Ascending aorta (tissue), 2 donors: ENCODE measurements at regions not wholly inside any gene's neighbourhood (a gene's known extent, or its start where the extent isn't known, plus 50 kb on each side); places are given as distances from the start of the nearest gene placed in this dataset.
"Not testable (repeated sequence)": the region's sequence is repeated elsewhere in the genome, so short reads cannot be mapped to it uniquely, and the experiment has no call there.

ENCODE experiments used
- DNase-seq, 2 donors: peaks; one replicate each; pipeline ENCODE4 v3.0.0-alpha.2; 2019; ENCODE audit warnings: low spot score in 2 of 2
- H3K27ac ChIP-seq, 2 donors: fragments of 200-600 bp; sonication (generic); one replicate each; pipeline ENCODE4 v1.5.1; 2016 to 2017; ENCODE audit warnings: mild to moderate bottlenecking in 1 of 2
- H3K27me3 ChIP-seq: fragments of 200-600 bp; sonication (generic); one replicate; pipeline ENCODE4 v1.5.1; 2017
- H3K36me3 ChIP-seq, 2 donors: fragments of 200-600 bp; sonication (generic); one replicate each; pipeline ENCODE4 v1.5.1; 2016
- H3K4me1 ChIP-seq, 2 donors: fragments of 200-600 bp; sonication (generic); one replicate each; pipeline ENCODE4 v1.5.1; 2016 to 2017; ENCODE audit warnings: mild to moderate bottlenecking in 1 of 2
- H3K4me3 ChIP-seq, 2 donors: fragments of 200-600 bp; sonication (generic); one replicate each; pipeline ENCODE4 v1.5.1; 2016 to 2017; ENCODE audit warnings: mild to moderate bottlenecking in 1 of 2
- H3K9me3 ChIP-seq, 2 donors: fragments of 200-600 bp; sonication (generic); one replicate each; pipeline ENCODE4 v1.5.1; 2016
- CTCF ChIP-seq, 3 experiments: fragments of 200-600 bp in 2 of 3; fragments of 450-650 bp in 1 of 3; sonication (generic) in 2 of 3; IDR thresholded peaks; one replicate each; pipeline ENCODE4 v1.5.1; 2016 to 2019; ENCODE audit warnings: antibody characterized with exemption in 3 of 3, mild to moderate bottlenecking in 1 of 3, moderate library complexity in 1 of 3
- intact Hi-C: fragments of 100-400 bp; cut with DNase I; formaldehyde crosslinking; loops from one replicate; pipeline ENCODE4 v1.15.1; 2023

GRCh38 chr12:116448165-116448739, 110.9 kb upstream of the MAP1LC3B2 start:
- no peaks in the 10 kb centered on the region for H3K4me1 ChIP-seq
- H3K36me3 ChIP-seq = no peaks in the 10 kb centered on the region
- no peak overlapping the region for H3K4me3 ChIP-seq
- H3K27ac ChIP-seq = no peak overlapping the region
- no peak for DNase-seq
- H3K27me3 ChIP-seq = no peaks in the 10 kb centered on the region
- H3K9me3 ChIP-seq = no peaks in the 10 kb centered on the region
- intact Hi-C loops = no loop called here
- TF ChIP-seq CTCF (IDR thresholded peaks at IDR 0.05) = no peak

GRCh38 chr12:116450406-116450910, 108.7 kb upstream of the MAP1LC3B2 start:
- TF ChIP-seq CTCF (IDR thresholded peaks at IDR 0.05) = no peak
- intact Hi-C loops = no loop called here
- peaks cover 10% of the 10 kb centered on the region in 2 donors for H3K4me1 ChIP-seq
- H3K9me3 ChIP-seq = no peaks in the 10 kb centered on the region
- H3K4me3 ChIP-seq = no peak overlapping the region
- H3K36me3 ChIP-seq = no peaks in the 10 kb centered on the region
- H3K27me3 ChIP-seq = no peaks in the 10 kb centered on the region
- DNase-seq = no peak
- H3K27ac ChIP-seq = no peak overlapping the region

- H3K4me3 ChIP-seq, H3K9me3 ChIP-seq, H3K27ac ChIP-seq, DNase-seq, H3K36me3 ChIP-seq, intact Hi-C loops, H3K27me3 ChIP-seq: not testable (repeated sequence)
- peaks cover 10 to 16% of the 10 kb centered on the region in 2 donors for H3K4me1 ChIP-seq
Observed at GRCh38 chr12:116452975-116453374, 106.2 kb upstream of the MAP1LC3B2 start.

- H3K27ac ChIP-seq = no peak overlapping the region
- no peak for TF ChIP-seq CTCF (IDR thresholded peaks at IDR 0.05)
- no peaks in the 10 kb centered on the region for H3K9me3 ChIP-seq
- H3K4me3 ChIP-seq = no peak overlapping the region
- intact Hi-C loops = loop anchor here (2.0 kb wide), 1 partner anchor 27 kb away; no protein-coding TSS in a partner anchor
- H3K4me1 ChIP-seq = peaks cover 10 to 16% of the 10 kb centered on the region in 2 donors
- H3K36me3 ChIP-seq = no peaks in the 10 kb centered on the region
- no peaks in the 10 kb centered on the region for H3K27me3 ChIP-seq
- DNase-seq = no peak
Observed at GRCh38 chr12:116453631-116454030, 105.5 kb upstream of the MAP1LC3B2 start.

- Histone ChIP-seq H3K4me3 (no peak overlapping the region), H3K9me3 (no peaks in the 10 kb centered on the region), H3K36me3 (no peaks in the 10 kb centered on the region), H3K27me3 (no peaks in the 10 kb centered on the region), H3K4me1 (peaks cover 10 to 16% of the 10 kb centered on the region in 2 donors), H3K27ac (no peak overlapping the region)
- no peak for TF ChIP-seq CTCF (IDR thresholded peaks at IDR 0.05)
- intact Hi-C loops = loop anchor here (2.0 kb wide), 1 partner anchor 27 kb away; no protein-coding TSS in a partner anchor
- no peak for DNase-seq
Observed at GRCh38 chr12:116454076-116454475, 105.1 kb upstream of the MAP1LC3B2 start.

GRCh38 chr12:116454950-116455447, 104.2 kb upstream of the MAP1LC3B2 start:
- no peaks in the 10 kb centered on the region for H3K36me3 ChIP-seq
- no peaks in the 10 kb centered on the region for H3K27me3 ChIP-seq
- peak overlapping the region; percentile 91 to 97 for H3K27ac ChIP-seq
- no peak for DNase-seq
- intact Hi-C loops = loop anchor here (1.0 to 5.0 kb wide), 5 partner anchors 21 to 142 kb away; no protein-coding TSS in a partner anchor
- H3K9me3 ChIP-seq = no peaks in the 10 kb centered on the region
- H3K4me1 ChIP-seq = peaks cover 10 to 16% of the 10 kb centered on the region in 2 donors
- TF ChIP-seq CTCF (IDR thresholded peaks at IDR 0.05) = no peak
- H3K4me3 ChIP-seq = no peak overlapping the region
